Suppressor macrophage treated with lipopolysaccharide for 1 hour (primary cell): ENCODE measurements at regions not wholly inside any gene's neighbourhood (a gene's known extent, or its start where the extent isn't known, plus 50 kb on each side); places are given as distances from the start of the nearest gene placed in this dataset.
A peak's percentile ranks its signal among the peaks of the same experiment; 100 is the strongest.

Experiments
- DNase-seq, 3 donors: peaks; one replicate each; pipeline ENCODE4 v3.0.0-alpha.2; 2020 to 2022

DNA sequence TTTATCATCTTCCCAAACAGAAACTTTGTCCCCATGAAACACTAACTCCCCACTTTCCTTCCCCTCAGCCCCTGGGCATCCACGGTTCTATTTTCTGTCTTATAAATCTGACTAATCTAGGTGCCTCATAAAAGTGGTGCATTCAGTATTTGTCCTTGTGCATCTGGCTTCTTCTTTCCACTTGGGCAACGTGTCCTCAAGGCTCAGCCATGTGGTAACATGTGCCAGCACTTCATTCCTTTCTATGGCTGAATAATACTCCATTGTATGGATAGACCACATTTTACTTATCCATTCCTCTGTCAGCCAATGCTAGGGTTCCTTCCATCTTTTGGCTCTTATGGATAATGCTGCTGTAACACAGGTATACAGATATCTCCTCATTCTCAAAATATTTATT, 305.0 kb upstream of the RUNX1 start:
- DNase-seq = no peak

DNA sequence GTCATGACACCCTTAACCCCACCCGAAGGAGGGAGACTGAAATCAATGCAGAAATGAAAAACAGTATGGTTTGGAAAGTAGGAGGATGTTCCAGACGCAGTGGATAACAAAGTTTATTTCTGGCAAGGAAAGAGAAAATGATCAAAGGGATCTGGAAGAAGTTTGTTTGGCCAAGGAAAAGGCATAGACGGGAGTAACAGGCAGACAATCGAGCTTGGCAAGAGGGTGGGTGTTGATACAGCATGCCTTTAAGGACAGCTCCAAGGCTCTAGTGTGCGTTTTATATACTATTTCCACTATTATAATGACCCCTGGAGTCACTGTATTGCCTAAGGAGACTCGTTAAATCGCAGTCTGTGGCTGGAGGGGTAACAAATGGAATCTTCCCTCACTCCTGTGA, 303.7 kb upstream of the RUNX1 start:
- no peak for DNase-seq

DNA sequence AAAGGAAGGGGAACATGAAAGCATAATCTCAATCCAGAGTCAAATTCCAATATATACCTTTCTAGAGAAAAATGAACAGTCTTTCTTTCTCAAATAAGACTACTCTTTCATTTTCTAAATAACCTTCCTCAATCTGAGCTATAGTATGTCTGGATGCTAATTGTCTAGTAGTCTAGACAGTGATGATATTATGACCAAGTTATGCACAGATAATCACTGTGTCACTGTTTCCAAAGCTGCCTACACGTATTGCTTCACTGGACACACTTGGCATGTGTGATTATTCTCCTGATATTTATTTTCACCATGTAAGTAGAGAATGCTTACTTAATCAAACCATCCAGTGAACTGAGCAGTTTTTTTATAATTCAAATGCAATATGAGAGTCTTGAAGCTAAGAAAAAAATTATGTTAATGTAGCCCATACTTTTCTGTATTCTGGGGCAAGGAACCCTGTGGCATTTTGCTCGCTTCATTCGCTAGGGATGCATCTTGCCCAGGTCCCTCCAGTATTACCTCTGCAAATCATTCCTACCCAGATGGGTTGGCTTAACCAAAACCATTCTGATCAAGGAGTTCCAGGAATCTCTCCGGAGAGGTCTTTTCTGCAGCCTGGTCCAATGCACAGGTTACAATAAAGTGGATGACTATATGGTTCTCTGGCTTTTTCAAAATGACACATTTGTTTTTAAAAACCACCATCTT, 303.1 kb upstream of the RUNX1 start:
- DNase-seq = peak in 1 of 3 donors; percentile 34

- DNase-seq = no peak
These were observed 302.3 kb upstream of the RUNX1 start for GRCh38 chr21:35351434-35351833.

- no peak for DNase-seq
These were observed 301.9 kb upstream of the RUNX1 start for GRCh38 chr21:35350965-35351364.

DNA sequence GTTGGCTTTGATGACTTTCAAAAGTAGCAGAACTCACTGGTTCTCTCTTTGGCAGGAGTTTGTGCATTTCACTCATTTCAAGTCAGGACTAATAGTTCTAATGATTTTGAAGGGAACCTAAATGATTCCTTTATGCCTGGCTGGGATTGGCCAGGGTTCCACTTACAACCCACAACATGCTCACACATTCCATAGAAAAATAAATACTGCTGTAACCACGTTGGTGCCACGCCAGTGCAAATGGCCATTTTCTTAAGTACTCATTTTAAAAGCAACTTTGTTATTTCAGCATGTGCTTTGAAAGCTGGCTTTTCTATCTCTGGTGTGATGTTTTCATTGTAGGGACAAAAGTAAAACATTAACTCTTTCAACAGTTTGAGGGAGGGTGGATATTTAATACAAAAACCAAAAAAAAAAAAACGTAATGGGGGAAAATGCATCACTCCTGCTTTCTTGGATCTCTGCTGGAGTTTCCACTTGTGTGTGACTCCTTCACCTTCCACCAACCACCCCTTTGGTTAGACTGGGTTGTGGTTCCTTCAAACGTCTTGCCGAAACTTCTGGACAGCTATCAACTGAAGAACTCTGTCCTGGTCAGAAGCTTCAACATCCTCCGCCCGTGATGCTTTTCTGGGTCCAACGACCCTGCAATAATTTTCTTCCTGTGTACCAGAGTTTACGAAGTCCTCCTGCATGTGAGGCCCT, 300.4 kb upstream of the RUNX1 start:
- DNase-seq = no peak

GRCh38 chr21:35348686-35349085, 299.6 kb upstream of the RUNX1 start:
- DNase-seq = no peak

- no peak for DNase-seq
These were observed 297.6 kb upstream of the RUNX1 start for GRCh38 chr21:35346697-35347096.

DNA sequence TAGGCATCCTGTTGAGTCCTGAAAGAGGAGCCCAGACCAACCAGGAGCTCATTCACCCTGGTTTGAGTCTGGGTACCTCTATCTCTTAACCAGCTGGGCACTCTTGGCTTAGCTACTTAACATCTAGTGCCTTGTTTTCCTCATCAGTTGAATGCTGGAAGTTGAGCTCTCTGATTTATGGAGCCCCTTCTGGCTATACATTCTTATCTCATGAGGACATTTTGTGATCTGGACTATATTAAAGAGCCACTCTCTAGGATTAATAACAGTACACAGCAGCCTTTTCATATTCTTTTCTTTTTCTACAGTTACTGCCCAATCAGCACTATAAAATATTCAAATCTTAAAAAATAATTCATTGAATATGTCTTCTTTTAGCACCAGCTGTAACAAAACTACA, 296.9 kb upstream of the RUNX1 start:
- DNase-seq = no peak

DNA sequence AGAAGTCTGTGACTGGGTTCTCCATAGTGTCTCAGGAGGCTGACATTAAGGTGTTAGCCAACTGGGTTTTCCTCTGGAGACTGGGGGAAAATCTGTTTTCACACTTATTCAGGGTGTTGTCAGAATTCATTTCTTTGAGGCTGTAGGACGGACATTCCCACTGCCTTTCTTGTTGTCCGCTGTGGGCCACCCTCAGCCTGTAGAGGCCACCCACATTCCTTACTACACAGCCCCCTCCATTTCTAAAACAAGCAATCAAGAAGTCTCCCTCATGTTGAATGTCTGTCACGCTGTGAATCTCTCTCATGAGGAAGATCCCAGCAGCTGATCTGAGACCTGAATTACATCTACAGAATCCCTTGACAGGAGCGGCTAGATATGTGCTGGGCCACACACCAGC, 295.5 kb upstream of the RUNX1 start:
- no peak for DNase-seq

DNA sequence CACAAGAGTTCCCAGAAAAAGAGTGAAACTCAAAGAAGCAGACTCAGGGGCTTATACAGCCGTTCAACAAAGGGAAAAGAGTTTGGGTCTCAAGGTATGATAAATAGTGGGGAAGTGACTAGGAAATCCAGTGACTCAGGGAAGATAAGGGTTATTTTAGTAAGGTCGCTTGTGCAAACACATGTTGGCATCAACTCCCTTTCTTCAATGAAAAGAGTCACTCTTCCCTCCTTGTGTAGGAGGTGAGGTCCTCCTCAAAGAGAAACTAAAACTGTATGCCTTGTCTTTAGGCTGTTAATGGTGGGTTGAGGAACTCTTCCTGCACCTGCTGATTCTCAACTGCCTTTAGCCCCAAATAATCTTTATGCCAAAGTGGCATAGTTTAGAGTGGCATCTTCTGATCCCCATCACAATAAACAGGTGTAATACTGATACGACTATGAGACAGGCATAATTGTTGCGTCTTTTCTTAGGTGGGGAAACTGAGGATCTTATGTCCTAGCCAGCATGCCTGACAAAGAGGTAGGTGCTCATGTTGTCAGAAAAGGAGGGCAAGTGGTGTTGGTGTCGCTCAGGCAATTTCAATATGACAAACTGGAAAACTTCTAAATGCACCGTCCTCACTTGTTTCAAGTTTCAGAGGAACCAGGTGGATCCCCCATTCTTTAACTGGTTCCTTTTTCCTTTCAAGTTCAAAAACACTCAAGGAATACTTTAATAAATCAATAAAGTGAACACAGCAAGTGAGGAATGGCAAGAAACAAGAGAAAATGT, 294.1 kb upstream of the RUNX1 start:
- peak; percentile 41 to 67 (median 45) for DNase-seq

GRCh38 chr21:35342440-35342839, 293.3 kb upstream of the RUNX1 start:
- peak in 2 of 3 donors; percentile 23 to 28 for DNase-seq

DNA sequence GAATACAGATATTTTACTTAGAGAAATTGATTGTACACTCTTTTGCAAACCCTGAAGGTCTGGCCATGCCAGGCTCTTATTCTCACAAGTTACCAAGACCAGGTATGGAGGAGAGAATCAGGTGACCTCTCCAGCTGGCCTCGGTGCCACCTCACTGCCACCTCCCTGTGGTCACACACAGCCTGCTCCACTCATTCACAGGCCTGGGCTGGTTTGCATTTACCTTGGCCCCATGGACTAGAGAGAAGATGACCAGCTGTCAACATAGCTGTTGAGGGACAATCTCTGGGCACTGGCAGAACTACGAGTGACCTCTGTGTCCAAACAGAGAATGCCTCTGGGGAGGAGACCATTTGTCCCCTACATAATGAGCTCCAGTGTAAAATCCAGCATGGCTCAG, 291.2 kb upstream of the RUNX1 start:
- no peak for DNase-seq

- peak; percentile 27 to 36 (median 36) for DNase-seq
These were observed 290.0 kb upstream of the RUNX1 start for GRCh38 chr21:35338881-35339632.

DNA sequence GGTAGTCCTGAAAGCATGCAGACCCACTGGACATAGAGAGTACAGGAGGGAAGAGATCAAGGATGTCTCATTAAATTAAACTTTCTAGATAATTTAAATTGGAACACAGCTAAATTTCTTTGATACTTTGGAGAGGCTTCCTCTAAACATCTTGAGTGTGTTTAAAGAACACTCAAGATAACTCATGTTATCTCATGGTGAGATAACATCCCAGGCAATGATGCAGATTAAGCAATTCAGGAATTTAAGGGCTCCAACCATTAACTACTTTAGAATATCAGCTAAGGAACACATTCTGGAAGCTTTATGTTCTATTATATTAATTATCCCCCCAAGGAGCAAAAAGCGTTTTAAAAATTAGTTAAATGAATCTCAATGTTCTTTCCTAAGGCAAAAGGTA, 289.2 kb upstream of the RUNX1 start:
- DNase-seq = no peak

DNA sequence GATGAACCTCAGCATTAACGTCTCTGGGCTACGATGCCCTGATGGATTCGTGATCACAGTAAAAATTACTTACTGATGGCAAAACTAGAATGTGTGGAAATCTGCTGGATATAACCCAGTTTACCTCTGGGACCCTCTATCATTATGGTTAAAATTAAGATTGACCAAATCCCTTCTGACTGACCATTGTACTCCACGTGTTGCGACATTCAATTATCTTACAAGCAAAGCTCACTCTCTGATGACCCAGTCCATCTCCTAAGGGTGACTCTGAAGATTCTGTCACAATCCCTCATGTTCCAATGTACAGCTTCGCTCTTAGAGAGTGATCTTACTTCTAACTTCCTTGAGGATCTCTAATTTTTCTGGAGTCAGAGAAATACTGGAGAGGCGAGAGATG, 288.5 kb upstream of the RUNX1 start:
- DNase-seq = no peak

DNA sequence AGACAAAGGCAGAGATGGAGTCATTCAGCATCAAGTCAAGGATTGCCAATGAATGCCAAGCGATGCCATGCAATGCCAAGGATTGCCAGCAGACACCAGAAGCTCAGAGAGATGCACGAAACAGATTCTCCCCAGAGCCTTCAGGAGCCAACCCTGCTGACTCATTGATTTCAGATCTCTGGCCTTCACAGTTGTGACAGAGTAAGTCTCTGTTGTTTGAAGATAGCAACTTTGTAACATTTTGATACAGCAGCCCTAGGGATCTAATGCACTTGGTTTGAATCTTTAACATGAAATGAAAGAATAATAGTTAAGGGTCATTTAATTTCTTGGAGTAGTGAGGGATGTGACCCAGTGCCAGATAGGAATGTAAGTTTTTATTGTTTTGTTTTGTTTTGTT, 287.4 kb upstream of the RUNX1 start:
- DNase-seq = no peak

DNA sequence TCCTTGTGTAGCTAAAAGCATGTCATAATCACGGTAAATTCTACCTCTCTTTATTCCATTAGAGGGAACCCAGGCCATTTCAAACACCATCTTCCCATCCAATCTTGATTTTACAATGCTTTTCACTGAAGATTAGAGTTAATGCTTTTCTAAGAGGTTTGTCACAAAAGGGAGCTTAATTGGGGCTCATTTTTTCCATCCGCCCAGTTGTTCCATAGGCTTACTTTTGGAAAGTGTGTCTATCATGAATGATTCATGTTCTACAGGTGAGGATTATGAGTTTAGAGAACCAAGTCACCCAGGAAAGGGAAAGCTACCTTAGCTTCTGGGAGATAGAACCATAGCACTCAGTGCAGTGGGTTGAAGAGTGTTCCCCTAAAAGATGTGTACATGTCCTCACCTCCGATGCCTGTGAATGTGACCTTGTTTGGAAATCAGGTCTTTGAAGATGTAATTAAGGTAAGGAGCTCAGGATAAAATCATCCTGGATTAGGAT, 286.9 kb upstream of the RUNX1 start:
- no peak for DNase-seq

DNA sequence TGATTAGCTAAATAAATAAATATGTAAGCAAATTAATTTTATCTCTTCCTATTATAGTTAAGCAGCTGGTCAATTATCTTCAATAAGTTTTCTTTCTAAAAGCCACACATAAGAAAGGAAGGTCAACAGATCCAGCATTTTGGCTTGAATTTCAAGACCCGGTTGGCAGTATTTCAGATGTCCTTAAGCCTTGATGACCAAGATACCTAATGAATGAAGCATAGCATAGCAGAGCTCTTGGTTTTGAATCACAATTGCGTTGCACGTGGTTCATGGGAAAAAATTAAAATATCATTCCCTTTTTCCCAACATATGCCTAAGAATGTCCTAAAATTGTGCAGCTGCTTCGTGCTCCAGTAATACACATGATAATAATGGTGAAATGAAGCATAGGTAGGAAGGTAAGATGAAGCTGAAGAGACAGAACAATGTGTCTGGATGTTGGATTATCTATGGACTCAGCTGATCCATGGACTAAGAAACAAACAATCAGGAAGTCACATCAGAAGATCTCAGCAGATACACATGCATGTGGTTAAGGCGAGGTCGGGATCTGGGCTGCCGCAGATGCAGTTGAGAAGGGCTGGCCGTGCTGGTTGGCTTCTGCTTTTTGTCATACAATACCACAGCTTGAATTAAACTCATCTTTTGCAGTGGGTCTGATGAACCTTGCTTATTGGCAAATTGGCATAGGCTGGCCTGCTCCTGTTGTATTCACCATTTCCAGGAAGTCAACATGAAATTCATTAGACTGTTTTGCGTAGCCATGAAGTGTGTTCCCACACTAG, 284.9 kb upstream of the RUNX1 start:
- DNase-seq = peak; percentile 20 to 47 (median 21)

- DNase-seq = no peak
These were observed 283.8 kb upstream of the RUNX1 start for GRCh38 chr21:35332841-35333426.

- no peak for DNase-seq
These were observed 281.0 kb upstream of the RUNX1 start for GRCh38 chr21:35329940-35330660.
